Central memory CD8-positive, alpha-beta T cell (primary cell): ENCODE measurements at regions not wholly inside any gene's neighbourhood (a gene's known extent, or its start where the extent isn't known, plus 50 kb on each side); places are given as distances from the start of the nearest gene placed in this dataset.

Experiments used
- ATAC-seq: fragments of 150-1000 bp; cut with Tn5 transposase; replicated peaks from 2 replicates; pipeline ENCODE4 v1.10.0; 2022; ENCODE audit warnings: mild to moderate bottlenecking, moderate FRiP score, moderate number of reproducible peaks; ENCODE audit not compliant: poor library complexity, severe bottlenecking; ENCODE audit errors: extremely low read depth
- DNase-seq, 2 donors: peaks; one replicate each; pipeline ENCODE4 v3.0.0; 2021; ENCODE audit warnings: low spot score in 2 of 2
- H3K27ac Mint-ChIP-seq: one replicate; pipeline ENCODE4 v1.8.0; 2022; ENCODE audit warnings: low read depth, mild to moderate bottlenecking, moderate library complexity, mixed read lengths
- H3K27me3 Mint-ChIP-seq: one replicate; pipeline ENCODE4 v1.8.0; 2022; ENCODE audit warnings: mixed read lengths
- H3K36me3 Mint-ChIP-seq: one replicate; pipeline ENCODE4 v1.8.0; 2022; ENCODE audit warnings: mild to moderate bottlenecking, moderate library complexity, mixed read lengths; ENCODE audit not compliant: insufficient read depth
- H3K4me1 Mint-ChIP-seq: one replicate; pipeline ENCODE4 v1.8.0; 2022; ENCODE audit warnings: mixed read lengths
- H3K4me3 Mint-ChIP-seq: one replicate; pipeline ENCODE4 v1.8.0; 2022; ENCODE audit warnings: mild to moderate bottlenecking, moderate library complexity, mixed read lengths
- H3K9me3 Mint-ChIP-seq: one replicate; pipeline ENCODE4 v1.8.0; 2022; ENCODE audit warnings: mixed read lengths

- no peak overlapping the region for H3K4me3 Mint-ChIP-seq
- H3K27ac Mint-ChIP-seq = no peak overlapping the region
- no peaks in the 10 kb centered on the region for H3K36me3 Mint-ChIP-seq
- no peaks in the 10 kb centered on the region for H3K9me3 Mint-ChIP-seq
- H3K27me3 Mint-ChIP-seq = no peaks in the 10 kb centered on the region
- H3K4me1 Mint-ChIP-seq = no peaks in the 10 kb centered on the region
- DNase-seq (no peak), ATAC-seq (no peak)
Observed at GRCh38 chr13:32964987-32965386, 51.2 kb upstream of the KL start.
